Epithelial cell of prostate (primary cell): ENCODE measurements at regions not wholly inside any gene's neighbourhood (a gene's known extent, or its start where the extent isn't known, plus 50 kb on each side); places are given as distances from the start of the nearest gene placed in this dataset.
"Not testable (repeated sequence)": the region's sequence is repeated elsewhere in the genome, so short reads cannot be mapped to it uniquely, and the experiment has no call there.

Experiments
- DNase-seq: peaks from one replicate; pipeline ENCODE4 v3.0.0-alpha.2; 2011; ENCODE audit warnings: low read depth, low spot score
- H3K27ac ChIP-seq: fragments of 450-650 bp; 2 replicates; pipeline ENCODE4 v1.5.1; 2017; ENCODE audit warnings: mild to moderate bottlenecking

- H3K27ac ChIP-seq, result no peak overlapping the region
- DNase-seq, result no peak
These were observed 487.4 kb upstream of the IRAK1BP1 start for GRCh38 chr6:78379982-78380381.

- no peak for DNase-seq
- H3K27ac ChIP-seq, result no peak overlapping the region
These were observed 486.8 kb upstream of the IRAK1BP1 start for GRCh38 chr6:78380541-78380940.

GRCh38 chr6:78383968-78384367, 483.4 kb upstream of the IRAK1BP1 start:
- DNase-seq, result no peak
- no peak overlapping the region for H3K27ac ChIP-seq

- H3K27ac ChIP-seq, DNase-seq: not testable (repeated sequence)
These were observed 480.5 kb upstream of the IRAK1BP1 start for GRCh38 chr6:78386854-78387253.

- no peak overlapping the region for H3K27ac ChIP-seq
- no peak for DNase-seq
These were observed 477.3 kb upstream of the IRAK1BP1 start for GRCh38 chr6:78390066-78390465.

- no peak overlapping the region for H3K27ac ChIP-seq
- no peak for DNase-seq
These were observed 469.9 kb upstream of the IRAK1BP1 start for GRCh38 chr6:78397499-78397898.

- H3K27ac ChIP-seq, result no peak overlapping the region
- DNase-seq, result no peak
These were observed 469.1 kb upstream of the IRAK1BP1 start for GRCh38 chr6:78398292-78398691.

GRCh38 chr6:78400076-78400475, 467.3 kb upstream of the IRAK1BP1 start:
- H3K27ac ChIP-seq, result no peak overlapping the region
- no peak for DNase-seq

- no peak for DNase-seq
- H3K27ac ChIP-seq, result no peak overlapping the region
These were observed 440.0 kb upstream of the IRAK1BP1 start for GRCh38 chr6:78427386-78427785.

- no peak for DNase-seq
- H3K27ac ChIP-seq, result no peak overlapping the region
These were observed 436.8 kb upstream of the IRAK1BP1 start for GRCh38 chr6:78430521-78430920.

- no peak overlapping the region for H3K27ac ChIP-seq
- DNase-seq, result no peak
These were observed 431.7 kb upstream of the IRAK1BP1 start for GRCh38 chr6:78435671-78436070.

GRCh38 chr6:78436335-78436734, 431.0 kb upstream of the IRAK1BP1 start:
- no peak for DNase-seq
- H3K27ac ChIP-seq, result no peak overlapping the region

- DNase-seq, result no peak
- no peak overlapping the region for H3K27ac ChIP-seq
These were observed 429.2 kb upstream of the IRAK1BP1 start for GRCh38 chr6:78438135-78438534.

- peak overlapping the region; percentile 50 for H3K27ac ChIP-seq
- peak; percentile 52 for DNase-seq
These were observed 406.6 kb upstream of the IRAK1BP1 start for GRCh38 chr6:78460711-78461110.

GRCh38 chr6:78462728-78463127, 404.6 kb upstream of the IRAK1BP1 start:
- peak; percentile 29 for DNase-seq
- H3K27ac ChIP-seq, result peak overlapping the region; percentile 50

- no peak overlapping the region for H3K27ac ChIP-seq
- no peak for DNase-seq
These were observed 402.2 kb upstream of the IRAK1BP1 start for GRCh38 chr6:78465059-78465634.

- no peak for DNase-seq
- no peak overlapping the region for H3K27ac ChIP-seq
These were observed 390.8 kb upstream of the IRAK1BP1 start for GRCh38 chr6:78476561-78476960.

- H3K27ac ChIP-seq, result no peak overlapping the region
- no peak for DNase-seq
These were observed 384.4 kb upstream of the IRAK1BP1 start for GRCh38 chr6:78482801-78483552.

- no peak for DNase-seq
- H3K27ac ChIP-seq, result no peak overlapping the region
These were observed 383.7 kb upstream of the IRAK1BP1 start for GRCh38 chr6:78483553-78484197.

GRCh38 chr6:78484198-78485064, 382.9 kb upstream of the IRAK1BP1 start:
- no peak overlapping the region for H3K27ac ChIP-seq
- DNase-seq, result no peak

- DNase-seq, result no peak
- no peak overlapping the region for H3K27ac ChIP-seq
These were observed 379.9 kb upstream of the IRAK1BP1 start for GRCh38 chr6:78487401-78487800.
